Kidney (tissue), 13 donors: ENCODE measurements at regions not wholly inside any gene's neighbourhood (a gene's known extent, or its start where the extent isn't known, plus 50 kb on each side); places are given as distances from the start of the nearest gene placed in this dataset.

Source experiments
- DNase-seq, 5 donors: peaks; one replicate each; pipeline ENCODE4 v3.0.0-alpha.2; 2013 to 2020
- FAIRE-seq: peaks from 2 replicates; lab custom pipeline; 2012; peaks lifted over from hg19 to GRCh38; lab: Jason Lieb, UNC
- H3K27ac ChIP-seq, 2 donors: one replicate each; pipeline ENCODE4 v1.7.0; 2013; ENCODE audit warnings: low read depth in 2 of 2, low read length in 2 of 2, inconsistent platforms in 1 of 2
- H3K27me3 ChIP-seq: one replicate; pipeline ENCODE4 v1.7.1; 2013; ENCODE audit warnings: low read length, inconsistent platforms; ENCODE audit not compliant: control insufficient read depth, insufficient read depth
- H3K36me3 ChIP-seq, 3 donors: one replicate each; pipeline versions ENCODE4 v1.7.0 to v1.7.1; 2013; ENCODE audit warnings: low read length in 3 of 3, control low read depth in 1 of 3, inconsistent platforms in 1 of 3; ENCODE audit not compliant: insufficient read depth in 3 of 3, control insufficient read depth in 2 of 3
- H3K4me1 ChIP-seq, 3 donors: one replicate each; pipeline versions ENCODE4 v1.7.0 to v1.7.1; 2013; ENCODE audit warnings: low read length in 3 of 3, inconsistent platforms in 1 of 3, low read depth in 1 of 3; ENCODE audit not compliant: control insufficient read depth in 2 of 3, insufficient read depth in 2 of 3
- H3K4me3 ChIP-seq, 3 donors: one replicate each; pipeline versions ENCODE4 v1.7.0 to v1.8.1; 2013; ENCODE audit warnings: low read length in 3 of 3, control low read depth in 1 of 3, inconsistent platforms in 1 of 3
- H3K9ac ChIP-seq, 3 donors: one replicate each; pipeline versions ENCODE4 v1.7.0 to v1.7.1; 2013; ENCODE audit warnings: low read length in 3 of 3, control low read depth in 1 of 3, inconsistent platforms in 1 of 3
- H3K9me3 ChIP-seq, 3 donors: one replicate each; pipeline versions ENCODE4 v1.7.0 to v1.7.1; 2013; ENCODE audit warnings: low read length in 3 of 3, control low read depth in 1 of 3, inconsistent platforms in 1 of 3; ENCODE audit not compliant: control insufficient read depth in 2 of 3, insufficient read depth in 1 of 3
- intact Hi-C: fragments of 100-400 bp; cut with DNase I; formaldehyde crosslinking; loops from one replicate; pipeline ENCODE4 v1.11.1; 2022
- TF ChIP-seq, protein P1 (sequence below): IDR thresholded peaks from 3 replicates; pipeline ENCODE4 v1.5.1; 2012; ENCODE audit warnings: mild to moderate bottlenecking, moderate library complexity, borderline replicate concordance; ENCODE audit not compliant: insufficient read depth; ENCODE audit errors: extremely low read depth
- donor health status: control.
- donor health status: control.
- donor health status: control.
- donor health status: control.
- donor health status: control.
- donor health status: DM: yes; HTN: yes; CAD: no.
- donor health status: Normal renal cell carcinoma (clear cell type).

- no peak overlapping the region for H3K4me3 ChIP-seq
These were observed 209.4 kb upstream of the IGF1R start for GRCh38 chr15:98438907-98439306.

DNA sequence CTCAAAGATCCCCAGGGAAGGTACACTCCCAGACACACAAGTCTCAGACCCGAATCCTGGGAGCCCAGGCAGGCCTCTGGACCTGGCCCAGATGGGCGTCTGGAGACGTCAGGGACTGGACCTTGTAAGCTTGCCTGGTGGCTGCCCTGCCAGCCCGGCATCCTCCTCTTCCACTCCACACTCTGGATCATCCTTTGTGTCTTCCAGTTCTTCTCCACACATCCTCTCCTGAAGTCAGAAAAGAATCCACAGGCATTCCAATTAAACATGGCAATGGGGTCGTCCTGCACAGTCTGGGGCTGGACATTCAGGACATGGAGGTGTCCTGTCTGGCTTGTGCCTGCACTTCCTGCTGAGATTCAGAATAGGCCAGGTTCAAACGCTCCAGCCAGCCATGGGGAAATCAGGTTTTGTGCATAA is 208.8 kb upstream of the IGF1R start:
- Histone ChIP-seq H3K9me3 (no peaks in the 10 kb centered on the region), H3K27me3 (no peaks in the 10 kb centered on the region), H3K4me3 (no peak overlapping the region), H3K4me1 (peaks cover 0 to 2% (median 0%) of the 10 kb centered on the region in 3 donors), H3K27ac (no peak overlapping the region), H3K9ac (no peak overlapping the region), H3K36me3 (no peaks in the 10 kb centered on the region)
- DNase-seq: no peak
- intact Hi-C loops: no loop called here
- TF ChIP-seq, protein P1, sequence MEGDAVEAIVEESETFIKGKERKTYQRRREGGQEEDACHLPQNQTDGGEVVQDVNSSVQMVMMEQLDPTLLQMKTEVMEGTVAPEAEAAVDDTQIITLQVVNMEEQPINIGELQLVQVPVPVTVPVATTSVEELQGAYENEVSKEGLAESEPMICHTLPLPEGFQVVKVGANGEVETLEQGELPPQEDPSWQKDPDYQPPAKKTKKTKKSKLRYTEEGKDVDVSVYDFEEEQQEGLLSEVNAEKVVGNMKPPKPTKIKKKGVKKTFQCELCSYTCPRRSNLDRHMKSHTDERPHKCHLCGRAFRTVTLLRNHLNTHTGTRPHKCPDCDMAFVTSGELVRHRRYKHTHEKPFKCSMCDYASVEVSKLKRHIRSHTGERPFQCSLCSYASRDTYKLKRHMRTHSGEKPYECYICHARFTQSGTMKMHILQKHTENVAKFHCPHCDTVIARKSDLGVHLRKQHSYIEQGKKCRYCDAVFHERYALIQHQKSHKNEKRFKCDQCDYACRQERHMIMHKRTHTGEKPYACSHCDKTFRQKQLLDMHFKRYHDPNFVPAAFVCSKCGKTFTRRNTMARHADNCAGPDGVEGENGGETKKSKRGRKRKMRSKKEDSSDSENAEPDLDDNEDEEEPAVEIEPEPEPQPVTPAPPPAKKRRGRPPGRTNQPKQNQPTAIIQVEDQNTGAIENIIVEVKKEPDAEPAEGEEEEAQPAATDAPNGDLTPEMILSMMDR: no peak
- FAIRE-seq: no peak

More at GRCh38 chr15:98438907-98439306, 209.4 kb upstream of the IGF1R start:
- peaks cover 0 to 2% (median 0%) of the 10 kb centered on the region in 3 donors for H3K4me1 ChIP-seq
- TF ChIP-seq, protein P1: no peak
- no peak for DNase-seq
- H3K27ac ChIP-seq: no peak overlapping the region
- FAIRE-seq: no peak
- no peaks in the 10 kb centered on the region for H3K9me3 ChIP-seq
- H3K36me3 ChIP-seq: no peaks in the 10 kb centered on the region
- H3K27me3 ChIP-seq: no peaks in the 10 kb centered on the region
- no peak overlapping the region for H3K9ac ChIP-seq
- intact Hi-C loops: no loop called here

- H3K9ac ChIP-seq: no peak overlapping the region
These were observed 207.4 kb upstream of the IGF1R start for GRCh38 chr15:98440917-98441316.

More at GRCh38 chr15:98440917-98441316, 207.4 kb upstream of the IGF1R start:
- TF ChIP-seq, protein P1: no peak
- Histone ChIP-seq H3K36me3 (no peaks in the 10 kb centered on the region), H3K4me3 (no peak overlapping the region), H3K4me1 (peaks cover 0 to 2% (median 0%) of the 10 kb centered on the region in 3 donors), H3K27me3 (no peaks in the 10 kb centered on the region), H3K9me3 (no peaks in the 10 kb centered on the region), H3K27ac (no peak overlapping the region)
- intact Hi-C loops: no loop called here
- FAIRE-seq: no peak
- no peak for DNase-seq
